ENCODE measurements at regions not wholly inside any gene's neighbourhood (a gene's known extent, or its start where the extent isn't known, plus 50 kb on each side); places are given as distances from the start of the nearest gene placed in this dataset.
"Not testable (repeated sequence)": the region's sequence is repeated elsewhere in the genome, so short reads cannot be mapped to it uniquely, and the experiment has no call there.

DNA sequence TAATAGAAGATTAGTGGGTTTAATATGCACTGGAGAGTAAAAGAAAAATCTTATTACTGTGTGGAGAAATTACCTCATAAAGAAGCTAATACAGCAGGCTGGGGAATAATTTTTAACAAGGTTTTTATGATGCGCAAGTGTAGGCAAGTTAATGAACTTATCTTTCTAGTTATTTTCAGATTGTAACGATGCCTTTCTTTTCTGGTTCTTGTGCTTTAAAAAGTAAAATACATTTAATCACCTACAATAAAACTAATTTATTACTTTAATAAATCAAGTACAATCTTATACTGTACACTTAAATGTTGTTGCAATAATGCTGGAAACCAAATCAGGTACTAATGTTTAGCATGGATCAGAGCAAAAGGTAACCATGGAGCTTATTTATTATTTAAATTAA is 266.6 kb downstream of the ZIC1 start:
- no peak for DNase-seq

DNA sequence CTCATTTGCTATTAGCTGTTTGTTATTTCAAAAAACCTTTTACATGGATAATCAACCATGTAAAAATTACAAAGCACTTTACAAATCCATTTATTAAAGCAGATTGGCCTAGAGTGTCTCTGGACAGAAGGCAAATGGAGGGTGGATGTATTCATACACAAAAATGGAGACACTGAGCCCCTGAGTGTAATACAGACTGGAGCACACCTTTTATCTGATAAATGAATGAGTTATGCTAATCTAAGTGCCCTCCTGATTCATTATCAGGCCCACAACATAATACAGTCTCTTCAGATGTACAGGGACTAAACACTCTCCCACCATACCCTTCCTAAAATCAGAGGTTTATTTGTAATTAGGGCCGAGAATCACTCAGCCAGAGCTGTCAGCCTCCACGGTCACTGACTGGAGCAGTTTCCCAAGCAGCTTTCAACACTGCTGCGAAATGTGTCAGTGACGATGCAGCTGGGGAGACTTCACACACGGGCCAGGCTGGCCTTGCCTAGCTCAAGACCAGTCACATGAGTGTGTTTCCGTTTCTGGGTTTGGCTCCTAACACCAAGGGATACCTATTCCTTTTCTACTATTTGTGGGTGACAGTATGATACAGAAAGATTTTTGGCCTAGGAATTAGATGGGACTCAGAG is 271.8 kb downstream of the ZIC1 start:
- peak; percentile 34 for DNase-seq

DNA sequence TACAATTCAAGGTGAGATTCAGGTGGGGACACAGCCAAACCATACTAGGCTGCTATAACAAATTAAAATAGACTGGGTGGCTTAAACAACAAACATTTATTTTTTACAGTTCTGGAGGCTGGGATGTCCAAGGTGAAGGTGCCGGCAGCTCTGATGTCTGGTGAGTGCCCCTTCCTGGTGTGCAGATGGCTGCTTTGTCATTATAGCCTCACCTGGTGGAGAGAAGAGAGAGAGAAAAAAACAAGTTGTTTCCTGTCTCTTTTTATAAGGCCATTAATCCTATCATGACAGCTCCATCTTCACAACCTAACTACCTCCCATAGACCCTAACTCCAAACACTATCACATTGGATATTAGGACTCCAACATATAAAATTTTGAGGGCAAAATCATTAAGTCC is 279.7 kb downstream of the ZIC1 start:
- no peak for DNase-seq

DNA sequence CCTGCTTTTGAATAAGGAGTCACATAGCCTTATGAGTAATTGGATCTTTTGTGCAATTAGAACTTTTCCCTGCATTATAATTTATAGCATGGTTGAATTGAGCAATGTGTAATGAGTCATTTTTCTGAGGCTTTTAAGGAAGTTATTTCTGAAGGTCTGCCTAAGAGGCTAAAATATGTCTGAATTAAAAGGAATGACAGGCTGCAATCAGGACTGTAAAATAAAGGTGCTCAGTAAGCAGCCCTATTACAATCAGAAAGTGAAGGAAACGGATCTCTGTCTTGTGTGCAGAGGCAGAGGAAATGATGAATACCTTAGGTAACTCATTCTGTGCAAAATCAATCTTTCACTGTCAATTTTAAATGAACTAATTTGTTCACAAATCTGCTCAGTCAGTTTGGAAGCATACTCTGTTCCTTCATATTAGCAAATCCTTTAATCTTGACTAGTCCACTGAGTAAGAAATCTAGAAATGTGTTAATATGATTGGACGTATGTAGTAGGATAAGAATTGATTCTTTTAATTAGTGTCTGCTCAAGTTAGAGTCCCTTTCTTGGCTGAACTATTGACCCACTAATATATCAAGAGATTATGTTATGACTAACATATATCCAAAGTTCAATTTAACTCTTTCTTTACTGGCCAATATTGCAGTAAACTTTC is 290.1 kb downstream of the ZIC1 start:
- no peak for DNase-seq

DNA sequence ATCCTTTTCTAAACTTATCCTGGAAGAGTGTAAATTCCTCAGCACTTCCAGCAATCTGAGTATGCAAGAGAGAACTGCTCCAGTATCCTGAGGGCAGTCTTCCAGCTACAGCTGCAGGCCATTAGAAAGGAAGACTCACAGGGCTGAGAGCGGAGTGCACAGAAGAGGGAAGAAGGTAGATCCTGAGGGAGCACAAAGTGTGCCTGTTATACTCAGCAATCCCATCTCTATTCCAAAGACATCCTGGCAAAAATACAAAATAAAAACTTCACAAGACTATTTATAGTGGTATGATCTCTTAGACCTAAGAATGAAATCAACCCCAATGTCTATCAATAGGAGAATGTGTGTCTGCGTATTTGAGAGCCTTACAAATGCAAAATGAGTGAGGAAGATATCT is 292.0 kb downstream of the ZIC1 start:
- peak; percentile 57 for DNase-seq

DNA sequence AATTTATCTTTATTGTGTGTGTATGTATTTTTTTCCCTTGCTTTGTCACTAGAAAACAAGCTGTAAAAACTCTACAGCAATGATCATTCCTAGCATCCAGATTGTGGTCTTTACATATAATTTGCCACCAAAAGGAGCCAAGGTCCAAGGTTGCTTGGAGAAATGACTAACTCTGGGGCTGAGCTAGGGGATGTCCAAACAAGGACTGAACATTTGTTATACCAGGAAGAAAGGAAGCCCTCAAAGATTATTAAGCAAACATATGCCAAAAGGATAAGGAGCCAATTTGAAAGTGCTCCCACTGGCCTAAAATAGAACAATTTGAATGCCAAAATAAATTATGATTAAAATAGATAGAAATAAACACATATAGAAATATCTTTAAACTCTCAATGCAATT is 293.3 kb downstream of the ZIC1 start:
- DNase-seq: no peak

DNA sequence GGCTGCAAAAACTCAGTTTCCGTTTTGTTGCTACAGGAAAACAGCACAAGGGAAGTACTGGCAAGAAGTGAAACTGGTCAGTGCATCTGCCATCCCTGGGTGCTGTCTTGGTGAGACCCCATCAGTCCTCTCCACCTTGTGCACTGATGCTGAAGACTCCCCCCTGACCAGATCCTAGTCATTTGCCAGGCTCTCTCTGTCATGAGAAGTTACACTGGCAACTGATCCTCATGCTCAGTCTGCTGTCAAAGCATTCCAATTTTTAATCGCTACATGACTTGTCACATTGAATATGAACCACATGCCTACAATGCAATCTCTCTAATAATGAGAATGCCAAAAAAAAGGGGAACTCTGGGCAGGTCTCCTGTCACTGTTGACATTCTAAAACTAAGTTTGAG is 296.5 kb downstream of the ZIC1 start:
- no peak for DNase-seq

DNA sequence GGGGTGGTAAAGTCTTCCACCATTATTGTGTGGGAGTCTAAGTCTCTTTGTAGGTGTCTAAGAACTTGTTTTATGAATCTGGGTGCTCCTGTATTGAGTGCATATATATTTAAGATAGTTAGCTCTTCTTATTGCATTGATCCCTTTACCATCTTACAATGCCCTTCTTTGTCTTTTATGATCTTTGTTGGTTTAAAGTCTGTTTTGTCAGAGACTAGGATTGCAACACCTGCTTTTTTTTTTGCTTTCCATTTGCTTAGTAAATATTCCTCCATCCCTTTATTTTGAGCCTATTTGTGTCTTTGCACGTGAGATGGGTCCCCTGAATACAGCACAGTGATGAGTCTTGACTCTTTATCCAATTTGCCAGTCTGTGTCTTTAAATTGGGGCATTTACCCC is 301.6 kb downstream of the ZIC1 start:
- not testable (repeated sequence) for DNase-seq

DNA sequence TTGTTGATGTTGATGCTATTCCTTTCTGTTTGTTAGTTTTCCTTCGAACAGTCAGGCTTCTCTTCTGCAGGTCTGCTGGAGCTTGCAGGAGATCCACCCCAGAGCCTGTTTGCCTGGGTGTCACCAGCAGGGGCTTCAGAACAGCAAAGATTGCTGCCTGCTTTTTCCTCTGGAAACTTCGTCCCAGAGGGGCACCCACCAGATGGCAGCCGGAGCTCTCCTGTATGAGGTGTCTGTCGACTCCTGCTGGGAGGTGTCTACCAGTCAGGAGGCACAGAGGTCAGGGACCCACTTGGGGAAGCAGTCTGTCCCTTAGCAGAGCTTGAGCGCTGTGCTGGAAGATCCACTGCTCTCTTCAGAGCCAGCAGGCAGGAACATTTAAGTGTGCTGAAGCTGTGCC is 303.2 kb downstream of the ZIC1 start:
- DNase-seq: no peak

DNA sequence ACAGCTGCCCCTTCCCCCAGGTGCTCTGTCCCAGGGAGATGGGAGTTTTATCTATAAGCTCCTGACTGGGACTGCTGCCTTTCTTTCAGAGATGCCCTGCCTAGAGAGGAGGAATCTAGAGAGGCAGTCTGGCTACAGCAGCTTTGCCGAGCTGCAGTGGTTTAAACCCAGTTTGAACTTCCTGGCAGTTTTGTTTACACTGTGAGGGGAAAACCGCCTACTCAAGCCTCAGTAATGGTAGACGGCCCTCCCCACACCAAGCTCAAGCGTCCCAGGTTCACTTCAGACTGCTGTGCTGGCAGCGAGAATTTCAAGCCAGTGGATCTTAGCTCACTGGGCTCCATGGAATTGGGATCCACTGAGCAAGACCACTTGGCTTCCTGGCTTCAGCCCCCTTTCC is 303.6 kb downstream of the ZIC1 start:
- DNase-seq: not testable (repeated sequence)

DNA sequence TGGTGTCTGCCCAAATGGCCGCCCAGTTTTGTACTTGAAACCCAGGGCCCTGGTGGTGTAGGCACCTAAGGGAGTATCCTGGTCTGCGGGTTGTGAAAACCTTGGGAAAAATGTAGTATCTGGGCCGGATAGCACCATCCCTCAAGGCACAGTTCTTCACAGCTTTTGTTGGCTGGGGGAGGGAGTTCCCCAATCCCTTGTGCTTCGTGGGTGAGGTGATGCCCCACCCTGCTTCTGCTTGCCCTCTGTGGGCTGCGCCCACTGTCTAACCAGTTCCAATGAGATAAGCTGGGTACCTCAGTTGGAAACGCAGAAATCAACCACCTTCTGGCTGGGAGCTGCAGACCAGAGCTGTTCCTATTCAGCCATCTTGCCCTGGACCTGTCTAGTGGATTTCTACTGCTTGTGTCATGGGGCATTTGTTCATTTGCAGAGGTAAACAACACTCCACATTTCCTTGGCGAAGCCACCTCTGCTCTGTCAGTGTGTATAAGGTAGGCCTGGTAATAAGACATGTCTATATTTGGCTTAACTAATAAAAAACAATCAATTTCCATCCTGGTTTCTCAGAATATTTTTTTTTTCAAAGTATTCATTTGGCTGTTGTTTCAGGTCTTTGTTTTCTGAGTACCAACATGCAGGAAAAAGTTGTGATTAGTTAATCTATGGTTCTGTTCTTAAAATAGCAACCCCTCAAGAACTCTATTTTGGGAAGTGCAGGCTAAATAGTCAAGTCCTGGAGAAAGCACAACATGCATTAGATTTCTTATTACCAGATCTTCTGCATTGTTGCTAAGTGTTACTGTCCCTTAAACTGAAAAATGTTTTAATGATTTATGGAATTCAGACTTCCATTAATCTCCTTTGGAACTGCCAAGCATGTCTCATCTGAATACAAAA is 304.3 kb downstream of the ZIC1 start:
- DNase-seq: no peak

DNA sequence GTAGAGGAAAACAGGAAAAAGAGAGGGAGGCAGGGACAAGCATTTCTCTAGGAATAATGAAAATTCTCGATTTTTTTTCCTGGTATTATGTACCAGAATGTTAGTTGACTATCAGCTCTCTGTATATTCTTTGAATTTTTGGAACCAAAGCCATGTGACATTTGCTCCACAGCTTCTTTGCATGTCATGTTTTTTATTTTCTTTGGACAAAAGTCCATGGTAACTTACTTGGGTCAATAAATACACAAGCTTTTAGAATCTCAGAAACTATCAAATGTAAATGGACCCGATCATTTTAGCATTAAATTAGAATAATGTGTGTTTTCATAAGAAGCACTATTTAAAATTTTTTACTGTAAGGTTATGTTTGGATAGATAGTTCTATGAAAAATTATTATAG is 320.5 kb downstream of the ZIC1 start:
- DNase-seq: no peak

DNA sequence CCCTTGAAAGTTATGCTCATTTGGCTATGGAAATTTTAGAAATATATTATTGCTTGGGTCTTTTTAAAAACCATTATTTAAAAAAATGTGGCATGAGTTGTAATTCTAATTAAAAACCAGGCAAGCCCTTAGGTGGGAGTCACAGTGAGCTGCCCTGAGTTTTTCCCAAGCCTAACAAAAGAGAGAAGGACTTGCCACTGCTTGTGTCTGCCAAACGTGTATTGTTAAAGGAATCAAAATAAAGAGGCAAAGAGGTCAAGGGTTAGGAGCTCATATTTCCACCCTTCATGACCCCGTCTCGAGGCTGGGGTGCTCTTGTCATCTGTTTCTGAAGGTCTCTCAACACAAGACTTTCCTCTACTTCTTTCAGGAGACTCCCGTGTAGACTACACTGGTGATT is 321.1 kb downstream of the ZIC1 start:
- DNase-seq: no peak

DNA sequence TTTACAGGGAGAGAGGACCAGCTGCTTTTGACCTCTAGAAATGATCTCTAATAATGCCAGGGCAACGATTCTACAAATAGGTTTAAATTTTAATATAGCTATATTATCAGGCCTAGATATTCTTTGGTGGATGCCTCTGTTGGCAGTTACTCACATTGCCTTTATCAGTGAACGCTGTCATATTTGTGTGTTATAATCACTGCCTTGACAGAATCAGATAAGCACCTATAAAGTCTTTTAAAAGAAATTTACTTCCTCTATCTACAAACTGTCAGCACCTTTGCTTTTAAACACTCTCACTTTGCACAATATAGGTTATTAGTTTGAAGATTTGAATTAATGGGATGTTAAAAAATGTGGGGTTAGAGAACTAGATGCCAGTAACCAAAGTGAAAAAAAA is 324.1 kb downstream of the ZIC1 start:
- DNase-seq: no peak

DNA sequence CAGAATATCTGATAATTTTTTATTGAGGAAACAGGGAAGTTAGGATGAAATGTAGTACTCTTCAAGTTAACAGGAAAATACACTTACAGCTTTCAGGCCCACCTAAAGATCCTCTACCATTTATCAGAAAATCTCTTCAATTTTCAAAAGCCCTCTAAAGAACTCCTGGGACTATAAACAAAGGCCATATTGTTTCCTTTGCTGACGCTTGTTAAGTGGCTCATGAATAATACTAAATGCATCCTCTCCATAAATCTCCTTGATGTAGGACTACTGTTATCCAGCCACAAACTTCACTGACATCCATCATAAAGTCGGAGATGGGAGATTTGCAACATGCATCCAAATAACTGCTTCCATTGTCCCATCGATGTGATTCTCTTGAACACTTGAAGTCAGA is 326.5 kb downstream of the ZIC1 start:
- no peak for DNase-seq

DNA sequence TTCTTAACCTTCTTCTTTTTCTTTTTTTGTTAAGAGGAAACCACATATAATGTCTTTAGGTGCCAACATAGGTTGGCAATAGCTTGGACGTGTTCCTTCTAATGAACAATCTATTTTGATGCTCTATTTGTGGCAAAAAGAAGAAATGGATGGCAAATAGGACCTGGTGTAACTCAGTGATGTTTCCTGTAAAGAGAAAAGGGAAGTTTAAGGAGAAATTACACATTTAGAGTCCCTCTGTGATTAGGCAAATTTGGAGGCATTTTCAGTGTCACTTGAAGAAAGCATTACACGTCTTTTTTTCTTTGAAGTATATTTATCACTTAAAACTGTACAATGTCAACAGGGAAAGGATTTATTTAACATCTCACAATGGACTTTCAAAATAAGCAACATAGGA is 327.1 kb downstream of the ZIC1 start:
- no peak for DNase-seq

DNA sequence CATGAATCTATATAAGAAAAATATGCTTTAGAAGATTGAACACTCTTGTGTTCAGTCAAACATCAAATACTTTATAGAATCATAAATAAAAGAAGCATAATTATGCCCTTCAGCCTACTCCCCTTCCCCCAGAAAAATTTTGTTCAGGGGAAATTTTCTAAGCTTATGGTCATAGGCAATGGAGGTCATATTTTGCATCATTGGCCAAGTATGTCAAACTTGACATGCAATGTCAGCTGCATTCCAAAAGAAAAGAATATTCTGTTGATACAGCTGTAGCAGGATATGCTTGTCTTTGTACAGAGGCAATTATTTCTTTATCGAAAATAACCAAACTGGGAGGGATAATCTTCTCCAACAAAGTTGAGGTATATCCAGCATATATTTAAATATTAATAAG is 328.2 kb downstream of the ZIC1 start:
- DNase-seq: peak; percentile 42

DNA sequence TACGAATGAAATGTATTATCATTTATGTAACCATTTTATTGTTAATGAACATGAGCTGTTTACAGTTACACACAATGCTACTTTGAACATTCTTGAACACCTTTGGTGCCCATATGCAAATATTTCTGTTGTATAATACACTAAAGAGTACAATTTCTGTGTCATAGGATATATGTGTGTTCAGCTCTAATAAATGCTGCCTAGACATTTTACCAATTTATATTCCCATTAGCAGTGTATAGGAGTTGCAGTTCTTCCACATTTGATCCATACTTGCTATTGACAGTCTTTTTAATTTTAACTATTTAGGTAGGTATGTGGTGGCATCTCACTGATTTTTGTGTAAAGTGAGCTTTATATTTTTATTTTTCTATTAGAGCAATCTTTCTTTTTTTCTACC is 331.8 kb downstream of the ZIC1 start:
- no peak for DNase-seq

DNA sequence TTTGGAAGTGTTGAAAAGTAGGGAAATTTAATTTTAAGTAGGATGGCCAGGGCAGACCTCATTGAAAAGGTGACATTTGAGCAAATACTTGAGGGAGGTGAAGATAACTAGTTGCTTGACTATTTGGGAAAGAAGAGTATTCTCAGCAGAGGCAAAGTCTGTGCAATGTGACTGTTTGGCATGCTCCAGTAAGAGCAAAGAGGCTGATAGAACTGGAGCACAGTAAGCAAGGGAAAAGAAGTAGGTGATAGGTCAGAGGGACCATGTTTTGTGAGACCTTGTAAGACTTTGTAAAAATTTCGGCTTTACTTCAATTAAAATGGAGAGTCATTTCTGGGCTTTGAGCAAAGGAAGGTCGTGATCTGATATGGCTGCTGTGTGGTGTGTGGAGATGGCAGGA is 335.8 kb downstream of the ZIC1 start:
- DNase-seq: no peak

DNA sequence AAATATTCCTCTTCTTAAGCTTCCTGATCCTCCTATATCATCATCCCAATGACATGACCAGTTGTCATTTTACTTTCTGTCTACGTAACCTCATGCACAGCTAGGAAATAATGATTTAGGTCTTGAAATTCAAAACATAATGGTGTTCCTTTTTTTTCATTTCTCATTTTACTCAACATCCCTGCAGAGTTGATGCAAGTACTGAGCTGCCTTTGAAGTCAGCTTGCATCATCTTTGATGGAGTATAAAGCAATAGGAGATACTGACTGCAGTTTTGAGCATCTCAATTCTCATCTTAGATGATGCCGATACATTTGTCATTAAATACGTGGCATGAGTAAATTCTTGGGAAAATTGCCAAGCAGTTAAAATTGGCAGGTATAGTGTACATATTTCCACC is 346.1 kb downstream of the ZIC1 start:
- no peak for DNase-seq

DNA sequence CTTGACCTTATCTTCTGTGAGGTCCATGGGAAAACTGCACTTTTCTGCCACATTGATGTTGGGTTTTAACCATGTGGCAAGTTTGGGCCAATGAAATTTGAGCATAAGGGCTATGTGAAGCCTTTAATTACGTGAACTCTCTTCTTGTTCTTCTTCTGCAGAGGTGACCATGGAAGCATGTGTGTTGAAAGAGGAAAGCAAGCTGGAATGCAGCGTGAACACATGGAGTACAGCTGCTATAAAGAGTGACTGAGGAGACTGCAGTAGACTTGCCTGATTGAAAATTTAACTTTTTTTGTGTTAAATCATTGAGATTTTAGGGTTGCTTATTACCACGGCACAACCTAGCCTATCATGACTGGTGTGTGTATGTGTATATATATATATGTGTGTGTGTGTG is 347.3 kb downstream of the ZIC1 start:
- peak; percentile 74 for DNase-seq

DNA sequence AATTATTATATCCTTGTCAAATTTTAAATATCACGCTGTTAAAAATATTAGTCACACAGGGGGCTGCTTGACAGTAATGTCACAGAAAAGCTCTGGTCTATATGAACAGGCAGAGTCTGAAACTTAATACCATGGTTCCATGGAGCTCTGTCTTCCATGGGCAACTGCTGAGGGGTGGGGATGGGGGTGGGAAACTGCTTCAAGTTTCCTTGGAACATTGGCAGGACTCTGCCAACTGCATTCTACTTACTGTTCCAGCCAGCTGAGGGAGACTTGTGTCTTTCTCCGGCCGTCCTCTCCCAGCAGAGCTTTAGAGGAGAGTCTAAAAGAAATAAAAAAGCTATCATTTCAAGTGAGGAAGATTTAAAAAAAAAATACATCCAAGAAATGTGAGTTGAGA is 348.7 kb downstream of the ZIC1 start:
- DNase-seq: peak; percentile 91

DNA sequence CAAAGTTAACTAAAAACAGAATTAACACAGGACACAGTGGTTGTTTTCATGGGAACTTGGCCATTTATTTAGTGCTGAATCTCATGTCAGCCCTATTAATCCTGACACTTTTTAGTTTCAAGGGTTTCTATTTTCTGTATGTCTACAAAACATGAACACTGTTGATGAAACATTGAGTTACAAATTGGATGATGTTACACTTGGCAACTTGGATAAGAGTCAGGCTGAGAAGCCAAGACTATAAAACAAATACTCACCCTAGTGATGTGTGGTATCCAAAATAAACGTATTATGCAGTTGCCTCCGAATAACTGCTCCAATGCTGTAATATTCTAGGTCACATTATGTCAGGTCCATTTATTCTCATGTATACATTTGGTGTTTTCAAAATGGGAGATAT is 349.6 kb downstream of the ZIC1 start:
- DNase-seq: peak; percentile 80

DNA sequence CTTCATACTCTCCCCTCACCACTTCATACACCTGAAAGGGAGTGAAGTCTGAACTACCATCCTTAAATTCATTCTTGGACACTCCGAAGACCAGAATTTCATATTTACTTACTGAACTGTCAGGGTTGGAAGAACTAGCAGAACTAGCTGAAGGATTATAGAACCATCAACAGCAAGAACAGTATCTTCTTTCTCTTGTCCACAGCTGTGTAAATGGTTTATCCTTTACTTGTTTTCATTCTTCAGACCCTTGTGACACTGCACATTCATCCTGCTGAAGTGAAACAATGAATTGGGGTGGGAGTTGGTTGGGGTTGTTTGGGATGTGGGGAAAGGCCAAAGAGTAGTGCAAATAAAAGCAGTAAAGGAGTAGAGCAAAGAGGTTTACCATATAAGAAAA is 350.9 kb downstream of the ZIC1 start:
- DNase-seq: no peak

Data from tongue (tissue), 1 donor.